ENCODE measurements at regions not wholly inside any gene's neighbourhood (a gene's known extent, or its start where the extent isn't known, plus 50 kb on each side); places are given as distances from the start of the nearest gene placed in this dataset.
A peak's percentile ranks its signal among the peaks of the same experiment; 100 is the strongest.

DNA sequence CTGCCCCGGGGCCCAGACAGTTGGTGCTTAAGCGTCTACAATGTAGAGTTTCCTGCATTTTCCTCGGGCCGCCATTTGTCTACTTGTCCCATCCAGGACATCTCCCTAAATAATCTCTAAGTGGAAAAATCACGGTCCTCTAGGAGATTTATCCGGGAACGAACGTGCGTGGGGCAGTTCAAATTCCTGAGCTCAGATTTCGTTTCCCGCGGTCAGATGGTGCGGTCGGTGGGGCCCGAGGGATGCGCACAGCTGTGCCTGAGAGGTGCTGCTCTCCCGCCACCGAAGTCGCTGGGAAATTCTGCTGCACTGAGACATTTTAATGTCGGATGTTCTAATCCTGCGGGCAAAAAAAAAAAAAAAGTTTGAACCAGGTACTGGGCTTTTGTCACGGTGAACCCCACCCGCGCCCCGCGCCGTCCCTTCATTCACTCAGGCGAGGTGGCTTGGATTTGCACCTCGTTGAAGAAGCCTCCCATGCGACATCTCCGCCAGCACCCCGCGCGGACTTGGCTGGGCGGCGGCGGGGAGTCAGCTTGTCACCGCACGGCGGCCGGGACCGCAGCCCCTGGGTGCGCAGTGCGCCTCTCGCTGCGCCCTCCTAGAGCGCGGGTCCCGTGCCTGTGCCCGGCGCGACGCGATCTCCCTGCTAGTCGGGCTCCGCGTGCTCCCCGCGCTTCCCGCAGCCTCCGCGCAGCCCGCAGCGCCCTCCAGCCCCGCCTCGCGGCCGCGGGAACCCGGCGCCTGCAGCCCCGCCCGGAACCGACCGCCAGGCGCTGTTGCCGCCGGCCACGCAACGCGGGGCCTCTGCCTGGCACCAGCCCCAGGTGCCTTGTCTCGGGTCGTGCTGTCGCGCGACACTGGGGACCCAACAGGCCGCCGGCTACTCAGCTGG is 191.9 kb upstream of the TCF4 start:
- TF ChIP-seq, protein P1, sequence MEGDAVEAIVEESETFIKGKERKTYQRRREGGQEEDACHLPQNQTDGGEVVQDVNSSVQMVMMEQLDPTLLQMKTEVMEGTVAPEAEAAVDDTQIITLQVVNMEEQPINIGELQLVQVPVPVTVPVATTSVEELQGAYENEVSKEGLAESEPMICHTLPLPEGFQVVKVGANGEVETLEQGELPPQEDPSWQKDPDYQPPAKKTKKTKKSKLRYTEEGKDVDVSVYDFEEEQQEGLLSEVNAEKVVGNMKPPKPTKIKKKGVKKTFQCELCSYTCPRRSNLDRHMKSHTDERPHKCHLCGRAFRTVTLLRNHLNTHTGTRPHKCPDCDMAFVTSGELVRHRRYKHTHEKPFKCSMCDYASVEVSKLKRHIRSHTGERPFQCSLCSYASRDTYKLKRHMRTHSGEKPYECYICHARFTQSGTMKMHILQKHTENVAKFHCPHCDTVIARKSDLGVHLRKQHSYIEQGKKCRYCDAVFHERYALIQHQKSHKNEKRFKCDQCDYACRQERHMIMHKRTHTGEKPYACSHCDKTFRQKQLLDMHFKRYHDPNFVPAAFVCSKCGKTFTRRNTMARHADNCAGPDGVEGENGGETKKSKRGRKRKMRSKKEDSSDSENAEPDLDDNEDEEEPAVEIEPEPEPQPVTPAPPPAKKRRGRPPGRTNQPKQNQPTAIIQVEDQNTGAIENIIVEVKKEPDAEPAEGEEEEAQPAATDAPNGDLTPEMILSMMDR (IDR thresholded peaks at IDR 0.05), result peak; percentile 21 to 58 (median 58)
- no peak for TF ChIP-seq POLR2A (IDR thresholded peaks at IDR 0.05)
- 3 to 5% methylated on average over 19 to 46 of the region's 88 CpGs for WGBS, 2 donors
- intact Hi-C loops (cut with DNase I; ENCODE audit: low total_unique reads), result no loop called here
- Histone ChIP-seq H3K4me1 (peaks cover 3% of the 10 kb centered on the region), H3K36me3 (ENCODE audit: low read depth, missing control alignments) (no peaks in the 10 kb centered on the region), H3K27ac (peak overlapping the region; percentile 39 to 68), H3K27me3 (no peaks in the 10 kb centered on the region), H3K4me3 (peak overlapping the region; percentile 60 to 71), H3K9me3 (no peaks in the 10 kb centered on the region)
- peak; percentile 52 for DNase-seq

DNA sequence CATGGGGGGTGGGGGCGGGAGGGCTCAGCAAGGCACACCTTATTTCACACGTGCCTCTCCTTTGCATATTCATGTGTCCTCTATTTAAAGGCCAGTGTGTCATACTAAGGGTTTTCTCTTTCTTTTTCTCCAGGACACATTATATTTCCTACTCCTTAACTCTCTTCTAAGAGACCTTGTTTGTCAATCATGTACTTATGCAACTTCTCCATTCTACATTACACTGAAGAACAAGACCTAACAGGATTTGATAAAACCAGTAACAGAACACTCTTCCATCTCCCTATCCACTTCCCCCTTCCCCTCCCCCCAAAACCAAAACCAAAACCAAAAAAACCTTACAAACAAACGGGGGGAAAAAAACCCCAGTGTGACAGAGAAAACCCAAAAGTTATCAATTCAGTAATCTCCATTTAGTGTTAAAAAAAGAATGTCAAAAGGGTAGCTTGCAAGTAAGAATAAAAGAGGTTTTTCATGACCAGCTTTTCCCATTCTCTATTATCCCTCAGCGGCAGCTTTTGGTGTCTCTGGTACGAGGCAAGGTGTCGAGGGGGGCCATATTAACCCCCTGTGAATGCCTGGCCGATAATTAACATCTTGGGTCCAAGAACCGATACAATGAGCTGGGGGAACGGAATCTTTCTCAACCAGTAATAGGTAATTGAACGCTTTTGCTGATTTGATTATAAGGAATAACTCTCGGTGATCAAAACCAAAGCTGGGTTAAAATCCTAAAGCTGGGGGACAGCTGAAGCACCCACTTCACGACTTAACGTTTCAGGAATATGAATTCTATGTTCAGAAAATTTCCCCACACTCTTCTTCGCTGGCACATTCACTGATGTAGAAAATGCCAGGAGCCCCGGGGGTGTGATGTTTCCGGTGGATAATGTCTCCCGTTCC is 191.0 kb upstream of the TCF4 start:
- Histone ChIP-seq H3K9me3 (no peaks in the 10 kb centered on the region), H3K4me3 (peak overlapping the region; percentile 60 to 71), H3K36me3 (ENCODE audit: low read depth, missing control alignments) (no peaks in the 10 kb centered on the region), H3K4me1 (peaks cover 3% of the 10 kb centered on the region), H3K27me3 (no peaks in the 10 kb centered on the region), H3K27ac (peak overlapping the region in 1 of 2 donors; percentile 68)
- TF ChIP-seq, protein P1 (IDR thresholded peaks at IDR 0.05), result no peak
- TF ChIP-seq POLR2A (IDR thresholded peaks at IDR 0.05), result no peak
- WGBS, 2 donors, result 25 to 29% methylated on average over 17 of the region's 17 CpGs
- peak; percentile 22 for DNase-seq
- intact Hi-C loops (cut with DNase I; ENCODE audit: low total_unique reads), result no loop called here

GRCh38 chr18:55777666-55778304 is 189.8 kb upstream of the TCF4 start:
- Histone ChIP-seq H3K4me3 (no peak overlapping the region), H3K27me3 (no peaks in the 10 kb centered on the region), H3K27ac (no peak overlapping the region), H3K36me3 (ENCODE audit: low read depth, missing control alignments) (no peaks in the 10 kb centered on the region), H3K9me3 (no peaks in the 10 kb centered on the region), H3K4me1 (peaks cover 3% of the 10 kb centered on the region)
- no peak for DNase-seq
- WGBS, 2 donors, result 82% methylated on average over 5 of the region's 5 CpGs
- intact Hi-C loops (cut with DNase I; ENCODE audit: low total_unique reads), result no loop called here
- TF ChIP-seq POLR2A (IDR thresholded peaks at IDR 0.05), result no peak
- TF ChIP-seq, protein P1 (IDR thresholded peaks at IDR 0.05), result no peak

DNA sequence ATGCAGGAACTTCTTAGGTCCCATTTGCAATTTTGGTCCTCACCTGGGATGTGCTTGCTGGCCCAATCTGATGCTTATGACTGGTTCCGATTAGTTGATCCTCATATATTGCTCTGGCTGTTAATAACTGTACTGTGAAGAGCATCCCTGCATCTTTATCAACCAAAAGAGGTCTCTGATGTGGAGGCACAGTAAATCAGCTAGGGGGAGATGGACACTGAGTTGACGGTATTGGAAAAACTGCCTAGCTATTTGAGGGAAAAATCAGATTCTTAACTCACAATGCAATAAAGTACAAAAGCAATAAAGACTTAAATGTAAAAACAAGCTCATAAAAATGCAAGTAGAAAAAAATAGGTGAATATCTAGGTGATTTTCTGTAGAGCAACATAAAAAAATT is 188.0 kb upstream of the TCF4 start:
- no peak overlapping the region for H3K27ac ChIP-seq
- H3K36me3 ChIP-seq (ENCODE audit: low read depth, missing control alignments), result no peaks in the 10 kb centered on the region
- no peaks in the 10 kb centered on the region for H3K9me3 ChIP-seq
- 46 to 50% methylated on average over 2 of the region's 2 CpGs for WGBS, 2 donors
- DNase-seq, result no peak
- no peak for TF ChIP-seq POLR2A (IDR thresholded peaks at IDR 0.05)
- TF ChIP-seq, protein P1 (IDR thresholded peaks at IDR 0.05), result no peak
- no peak overlapping the region for H3K4me3 ChIP-seq
- H3K4me1 ChIP-seq, result peaks cover 3% of the 10 kb centered on the region
- intact Hi-C loops (cut with DNase I; ENCODE audit: low total_unique reads), result no loop called here
- no peaks in the 10 kb centered on the region for H3K27me3 ChIP-seq
